ENCODE measurements at regions not wholly inside any gene's neighbourhood (a gene's known extent, or its start where the extent isn't known, plus 50 kb on each side); places are given as distances from the start of the nearest gene placed in this dataset.

GRCh38 chr2:80830891-80831290 is 526.3 kb upstream of the LRRTM1 start:
- intact Hi-C loops (cut with micrococcal nuclease), result no loop called here
- Histone ChIP-seq H3K36me3 (ENCODE audit: low read depth, low read length) (no peaks in the 10 kb centered on the region), H2AFZ (ENCODE audit: low read length) (no peak overlapping the region), H3K79me2 (ENCODE audit: low read length) (no peaks in the 10 kb centered on the region), H3K9ac (ENCODE audit: low read length) (no peak overlapping the region), H3K9me3 (ENCODE audit: low read length) (no peaks in the 10 kb centered on the region), H3K4me1 (ENCODE audit: insufficient read depth, low read length) (no peaks in the 10 kb centered on the region), H3K27me3 (ENCODE audit: low read length) (no peaks in the 10 kb centered on the region), H3F3A (ENCODE audit: low read length, unreplicated experiment) (no peaks in the 10 kb centered on the region), H3K27ac (ENCODE audit: low read length) (no peak overlapping the region), H3K9me2 (replicated peaks; ENCODE audit: low read length) (no peaks in the 10 kb centered on the region), H3K4me3 (ENCODE audit: low read length) (no peak overlapping the region), H4K20me1 (ENCODE audit: low read length) (no peaks in the 10 kb centered on the region), H3K4me2 (ENCODE audit: low read length) (no peak overlapping the region)
- ATAC-seq (no peak), DNase-seq (no peak)
- BruUV-seq (replicated peaks), result no TSS peak
- POLR2A ChIA-PET (ENCODE audit: unreplicated experiment), result no interaction called here
- CTCF ChIA-PET, result no interaction called here
- no peak for TF ChIP-seq EZH2phosphoT487 (IDR thresholded peaks at IDR 0.05; ENCODE audit: borderline replicate concordance, low read length)
- no peak for TF ChIP-seq EZH2 (IDR thresholded peaks at IDR 0.05; ENCODE audit: low read length, unreplicated experiment)
- TF ChIP-seq CTCF (conservative IDR thresholded peaks at IDR 0.05; ENCODE audit: low read depth, low read length), result no peak

- H3K9me3 ChIP-seq (ENCODE audit: low read length), result no peaks in the 10 kb centered on the region
- POLR2A ChIA-PET (ENCODE audit: unreplicated experiment), result no interaction called here
- TF ChIP-seq CTCF (conservative IDR thresholded peaks at IDR 0.05; ENCODE audit: low read depth, low read length) (no peak), EZH2phosphoT487 (IDR thresholded peaks at IDR 0.05; ENCODE audit: borderline replicate concordance, low read length) (no peak), EZH2 (IDR thresholded peaks at IDR 0.05; ENCODE audit: low read length, unreplicated experiment) (no peak)
- H3F3A ChIP-seq (ENCODE audit: low read length, unreplicated experiment), result no peaks in the 10 kb centered on the region
- H3K27me3 ChIP-seq (ENCODE audit: low read length), result no peaks in the 10 kb centered on the region
- no peaks in the 10 kb centered on the region for H3K4me1 ChIP-seq (ENCODE audit: insufficient read depth, low read length)
- ATAC-seq (no peak), DNase-seq (no peak)
- no peak overlapping the region for H3K9ac ChIP-seq (ENCODE audit: low read length)
- H3K36me3 ChIP-seq (ENCODE audit: low read depth, low read length), result no peaks in the 10 kb centered on the region
- H3K4me3 ChIP-seq (ENCODE audit: low read length), result no peak overlapping the region
- CTCF ChIA-PET, result no interaction called here
- H3K9me2 ChIP-seq (replicated peaks; ENCODE audit: low read length), result no peaks in the 10 kb centered on the region
- BruUV-seq (replicated peaks), result no TSS peak
- no peaks in the 10 kb centered on the region for H3K79me2 ChIP-seq (ENCODE audit: low read length)
- no peak overlapping the region for H3K27ac ChIP-seq (ENCODE audit: low read length)
- no peak overlapping the region for H2AFZ ChIP-seq (ENCODE audit: low read length)
- no peak overlapping the region for H3K4me2 ChIP-seq (ENCODE audit: low read length)
- intact Hi-C loops (cut with micrococcal nuclease), result no loop called here
- H4K20me1 ChIP-seq (ENCODE audit: low read length), result no peaks in the 10 kb centered on the region
Observed at GRCh38 chr2:80822999-80823398, 518.4 kb upstream of the LRRTM1 start.

- ChIA-PET CTCF (no interaction called here), POLR2A (ENCODE audit: unreplicated experiment) (no interaction called here)
- BruUV-seq (replicated peaks), result no TSS peak
Observed at GRCh38 chr2:80815259-80815658, 510.7 kb upstream of the LRRTM1 start.

More at GRCh38 chr2:80815259-80815658, 510.7 kb upstream of the LRRTM1 start:
- intact Hi-C loops (cut with micrococcal nuclease), result no loop called here
- no peaks in the 10 kb centered on the region for H3K36me3 ChIP-seq (ENCODE audit: low read depth, low read length)
- no peak overlapping the region for H3K9ac ChIP-seq (ENCODE audit: low read length)
- no peaks in the 10 kb centered on the region for H3K4me1 ChIP-seq (ENCODE audit: insufficient read depth, low read length)
- no peaks in the 10 kb centered on the region for H4K20me1 ChIP-seq (ENCODE audit: low read length)
- H3F3A ChIP-seq (ENCODE audit: low read length, unreplicated experiment), result no peaks in the 10 kb centered on the region
- H3K9me2 ChIP-seq (replicated peaks; ENCODE audit: low read length), result no peaks in the 10 kb centered on the region
- H3K27ac ChIP-seq (ENCODE audit: low read length), result no peak overlapping the region
- H3K9me3 ChIP-seq (ENCODE audit: low read length), result no peaks in the 10 kb centered on the region
- no peak overlapping the region for H3K4me3 ChIP-seq (ENCODE audit: low read length)
- no peak for TF ChIP-seq EZH2phosphoT487 (IDR thresholded peaks at IDR 0.05; ENCODE audit: borderline replicate concordance, low read length)
- no peak for TF ChIP-seq CTCF (conservative IDR thresholded peaks at IDR 0.05; ENCODE audit: low read depth, low read length)
- TF ChIP-seq EZH2 (IDR thresholded peaks at IDR 0.05; ENCODE audit: low read length, unreplicated experiment), result no peak
- ATAC-seq (no peak), DNase-seq (no peak)
- no peaks in the 10 kb centered on the region for H3K79me2 ChIP-seq (ENCODE audit: low read length)
- no peak overlapping the region for H3K4me2 ChIP-seq (ENCODE audit: low read length)
- H3K27me3 ChIP-seq (ENCODE audit: low read length), result no peaks in the 10 kb centered on the region
- H2AFZ ChIP-seq (ENCODE audit: low read length), result no peak overlapping the region
